Chondrocyte (in vitro differentiated cells): ENCODE measurements at regions not wholly inside any gene's neighbourhood (a gene's known extent, or its start where the extent isn't known, plus 50 kb on each side); places are given as distances from the start of the nearest gene placed in this dataset.

ENCODE experiments used
- DNase-seq: peaks from one replicate; pipeline ENCODE4 v3.0.0; 2021; ENCODE audit warnings: mixed read lengths, low spot score
- H3K27ac Mint-ChIP-seq: one replicate; pipeline ENCODE4 v1.8.0; 2021; ENCODE audit warnings: mild to moderate bottlenecking, moderate library complexity, mixed read lengths; ENCODE audit not compliant: unreplicated experiment
- H3K27me3 Mint-ChIP-seq: 2 replicates; pipeline ENCODE4 v1.8.0; 2021; ENCODE audit warnings: low read depth, mixed read lengths
- H3K36me3 Mint-ChIP-seq: 2 replicates; pipeline ENCODE4 v1.8.0; 2021; ENCODE audit warnings: low read depth, mixed read lengths
- H3K4me1 Mint-ChIP-seq: 2 replicates; pipeline ENCODE4 v1.8.0; 2021; ENCODE audit warnings: low read depth, mild to moderate bottlenecking, mixed read lengths
- H3K4me3 Mint-ChIP-seq: one replicate; pipeline ENCODE4 v1.8.0; 2021; ENCODE audit warnings: mild to moderate bottlenecking, moderate library complexity, mixed read lengths; ENCODE audit not compliant: unreplicated experiment
- H3K9me3 Mint-ChIP-seq: 2 replicates; pipeline ENCODE4 v1.8.0; 2021; ENCODE audit warnings: low read depth, mixed read lengths
- TF ChIP-seq, protein P1 (sequence below): fragments of 200-600 bp; sonication (generic); IDR thresholded peaks from 2 replicates; pipeline ENCODE4 v1.5.0; 2021; ENCODE audit warnings: antibody characterized with exemption, mild to moderate bottlenecking, moderate library complexity

DNA sequence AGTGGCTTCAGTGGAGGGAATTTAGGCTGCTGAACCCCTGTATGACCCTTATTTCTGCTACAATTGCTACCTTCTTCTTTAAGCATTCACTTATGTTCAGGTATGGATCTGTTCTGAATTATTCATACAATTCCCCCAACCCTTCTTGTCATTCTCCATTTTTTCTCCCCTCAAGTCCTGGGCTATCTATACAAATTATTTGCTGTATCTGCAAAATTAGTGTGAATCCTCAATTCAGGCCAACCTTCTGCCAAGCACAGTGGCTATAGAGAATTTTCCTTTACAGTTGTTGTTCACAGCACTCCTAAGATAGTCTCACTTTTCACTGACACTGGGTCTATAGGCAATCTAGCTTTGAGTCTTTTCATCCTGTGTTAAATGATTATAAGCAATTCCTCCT lies 119.2 kb upstream of the CNTN1 start:
- Mint-ChIP-seq H3K36me3 (no peaks in the 10 kb centered on the region), H3K4me3 (no peak overlapping the region), H3K27me3 (no peaks in the 10 kb centered on the region), H3K9me3 (peaks cover 7% of the 10 kb centered on the region), H3K27ac (no peak overlapping the region), H3K4me1 (peaks cover 14% of the 10 kb centered on the region)
- DNase-seq = no peak
- TF ChIP-seq, protein P1, sequence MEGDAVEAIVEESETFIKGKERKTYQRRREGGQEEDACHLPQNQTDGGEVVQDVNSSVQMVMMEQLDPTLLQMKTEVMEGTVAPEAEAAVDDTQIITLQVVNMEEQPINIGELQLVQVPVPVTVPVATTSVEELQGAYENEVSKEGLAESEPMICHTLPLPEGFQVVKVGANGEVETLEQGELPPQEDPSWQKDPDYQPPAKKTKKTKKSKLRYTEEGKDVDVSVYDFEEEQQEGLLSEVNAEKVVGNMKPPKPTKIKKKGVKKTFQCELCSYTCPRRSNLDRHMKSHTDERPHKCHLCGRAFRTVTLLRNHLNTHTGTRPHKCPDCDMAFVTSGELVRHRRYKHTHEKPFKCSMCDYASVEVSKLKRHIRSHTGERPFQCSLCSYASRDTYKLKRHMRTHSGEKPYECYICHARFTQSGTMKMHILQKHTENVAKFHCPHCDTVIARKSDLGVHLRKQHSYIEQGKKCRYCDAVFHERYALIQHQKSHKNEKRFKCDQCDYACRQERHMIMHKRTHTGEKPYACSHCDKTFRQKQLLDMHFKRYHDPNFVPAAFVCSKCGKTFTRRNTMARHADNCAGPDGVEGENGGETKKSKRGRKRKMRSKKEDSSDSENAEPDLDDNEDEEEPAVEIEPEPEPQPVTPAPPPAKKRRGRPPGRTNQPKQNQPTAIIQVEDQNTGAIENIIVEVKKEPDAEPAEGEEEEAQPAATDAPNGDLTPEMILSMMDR = no peak

GRCh38 chr12:40575987-40576386 lies 116.3 kb upstream of the CNTN1 start:
- TF ChIP-seq, protein P1 = no peak
- no peak overlapping the region for H3K4me3 Mint-ChIP-seq
- H3K27me3 Mint-ChIP-seq = no peaks in the 10 kb centered on the region
- DNase-seq = no peak
- no peak overlapping the region for H3K27ac Mint-ChIP-seq
- H3K36me3 Mint-ChIP-seq = no peaks in the 10 kb centered on the region
- peaks cover 5% of the 10 kb centered on the region for H3K9me3 Mint-ChIP-seq
- H3K4me1 Mint-ChIP-seq = peaks cover 1% of the 10 kb centered on the region

DNA sequence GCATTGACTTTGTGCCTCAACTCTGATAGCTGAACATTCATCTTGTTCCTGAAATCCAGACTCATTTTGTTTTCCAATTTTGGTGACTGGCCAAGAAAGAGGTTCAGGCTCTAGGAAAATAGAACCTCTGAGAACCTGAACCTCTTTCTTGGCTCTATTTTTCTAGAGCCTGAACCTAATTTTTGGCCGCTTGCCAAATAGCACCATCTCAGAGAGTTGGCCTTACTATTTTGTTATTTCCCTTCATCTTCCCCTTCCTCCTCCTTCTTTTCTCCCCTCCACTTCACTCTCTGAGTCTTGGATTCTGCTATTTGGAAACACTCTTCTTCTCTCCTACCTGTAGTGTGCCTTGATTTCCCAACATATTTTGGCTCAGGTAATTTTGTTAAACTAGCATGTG lies 114.4 kb upstream of the CNTN1 start:
- Mint-ChIP-seq H3K9me3 (peaks cover 6% of the 10 kb centered on the region), H3K27me3 (no peaks in the 10 kb centered on the region)
- TF ChIP-seq, protein P1 = no peak

DNA sequence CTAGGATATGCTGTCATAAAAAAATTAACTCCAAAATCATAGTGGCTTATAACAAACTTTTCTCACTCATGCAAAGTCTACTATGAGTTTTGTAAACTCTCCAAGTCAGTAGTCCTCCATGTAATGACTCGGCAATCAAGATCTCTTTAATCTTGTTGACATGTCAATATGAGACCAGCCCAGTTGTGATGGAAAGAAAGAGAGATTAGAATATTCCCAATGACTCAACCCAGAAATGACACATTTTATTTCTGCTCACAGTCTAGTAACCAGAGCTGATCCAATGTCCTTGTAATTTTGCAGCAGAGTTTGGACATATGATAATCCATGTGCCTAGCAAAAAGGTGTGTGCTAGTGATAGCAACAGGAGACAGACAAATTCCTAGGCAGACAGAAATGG lies 112.6 kb upstream of the CNTN1 start:
- no peak overlapping the region for H3K27ac Mint-ChIP-seq
- H3K4me1 Mint-ChIP-seq = no peaks in the 10 kb centered on the region
- DNase-seq = no peak
- H3K4me3 Mint-ChIP-seq = no peak overlapping the region
- H3K9me3 Mint-ChIP-seq = peaks cover 6% of the 10 kb centered on the region
- TF ChIP-seq, protein P1 = no peak
- no peaks in the 10 kb centered on the region for H3K36me3 Mint-ChIP-seq
- H3K27me3 Mint-ChIP-seq = no peaks in the 10 kb centered on the region

More for the DNA sequence above, 114.4 kb upstream of the CNTN1 start:
- no peak overlapping the region for H3K27ac Mint-ChIP-seq
- no peak for DNase-seq
- no peak overlapping the region for H3K4me3 Mint-ChIP-seq
- H3K4me1 Mint-ChIP-seq = no peaks in the 10 kb centered on the region
- H3K36me3 Mint-ChIP-seq = no peaks in the 10 kb centered on the region

DNA sequence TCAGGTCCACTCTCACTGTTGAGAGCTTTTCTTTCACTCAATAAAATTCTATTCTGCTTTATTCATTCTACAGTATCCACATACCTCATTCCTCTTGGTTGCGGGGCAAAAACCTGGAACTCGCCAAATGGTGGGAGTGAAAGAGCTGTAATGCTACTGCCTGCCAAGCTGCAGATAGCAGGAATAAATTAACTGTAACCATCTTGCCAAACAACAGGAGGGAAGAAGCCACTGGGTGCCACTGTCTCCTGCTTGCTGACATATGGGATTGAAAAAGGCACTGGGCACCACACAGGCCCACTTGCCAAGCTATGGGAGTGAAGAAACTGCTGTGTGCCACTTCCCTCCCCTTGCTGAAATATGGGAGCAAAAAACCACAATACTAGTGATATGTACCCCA lies 111.9 kb upstream of the CNTN1 start:
- TF ChIP-seq, protein P1 = no peak
- no peaks in the 10 kb centered on the region for H3K36me3 Mint-ChIP-seq
- H3K4me3 Mint-ChIP-seq = no peak overlapping the region
- no peaks in the 10 kb centered on the region for H3K27me3 Mint-ChIP-seq
- H3K9me3 Mint-ChIP-seq = peaks cover 6% of the 10 kb centered on the region
- DNase-seq = no peak
- no peak overlapping the region for H3K27ac Mint-ChIP-seq
- no peaks in the 10 kb centered on the region for H3K4me1 Mint-ChIP-seq
